K562 (cell line): ENCODE measurements at regions not wholly inside any gene's neighbourhood (a gene's known extent, or its start where the extent isn't known, plus 50 kb on each side); places are given as distances from the start of the nearest gene placed in this dataset.

Experiments used
- COPS2 ChIP-seq: fragments of 450-650 bp; conservative IDR thresholded peaks from 2 replicates; pipeline ENCODE4 v1.6.1; 2016; ENCODE audit warnings: mild to moderate bottlenecking, moderate library complexity
- GTF2A2 ChIP-seq: IDR thresholded peaks from 2 replicates; pipeline ENCODE4 v1.6.1; 2016; ENCODE audit warnings: mild to moderate bottlenecking, missing genetic modification characterization, missing compliant biosample characterization
- GTF2E2 ChIP-seq: fragments of 200-800 bp; sonication (Bioruptor generic); IDR thresholded peaks from 2 replicates; pipeline ENCODE4 v1.6.1; 2016; ENCODE audit warnings: missing genetic modification characterization, missing compliant biosample characterization
- HDAC1 ChIP-seq, 2 experiments: fragments of 450-650 bp; IDR thresholded peaks; 2 replicates each; pipeline ENCODE4 v1.6.1; 2016 to 2017; ENCODE audit warnings: inconsistent platforms in 1 of 2, mild to moderate bottlenecking in 1 of 2, moderate library complexity in 1 of 2
- HDAC2 ChIP-seq: fragments of 450-650 bp; IDR thresholded peaks from 2 replicates; pipeline ENCODE4 v1.6.1; 2016; ENCODE audit warnings: mild to moderate bottlenecking
- HEY1 ChIP-seq: fragments of 250-450 bp; sonication (Bioruptor Pico); IDR thresholded peaks from 2 replicates; pipeline ENCODE4 v1.5.0; 2020; ENCODE audit warnings: mild to moderate bottlenecking, moderate library complexity, borderline replicate concordance
- HMG20A ChIP-seq: fragments of 450-650 bp; formaldehyde crosslinking; conservative IDR thresholded peaks from 2 replicates; pipeline ENCODE4 v1.4.0; 2020; ENCODE audit warnings: mild to moderate bottlenecking, mixed read lengths
- MCM5 ChIP-seq: fragments of 450-650 bp; IDR thresholded peaks from 2 replicates; pipeline ENCODE4 v1.6.1; 2016; ENCODE audit warnings: low read depth
- NR1H2 ChIP-seq: sonication (generic); formaldehyde crosslinking; IDR thresholded peaks from 2 replicates; pipeline ENCODE4 v1.4.0; 2020; ENCODE audit warnings: mild to moderate bottlenecking, missing genetic modification reagents
- POLR2H ChIP-seq: IDR thresholded peaks from 2 replicates; pipeline ENCODE4 v1.6.1; 2016; ENCODE audit warnings: missing genetic modification characterization, low read depth, mild to moderate bottlenecking, control low read depth, missing compliant biosample characterization, moderate library complexity
- REST ChIP-seq, 2 experiments: fragments of 450-650 bp; formaldehyde crosslinking in 1 of 2; IDR thresholded peaks; 2 replicates each; pipeline versions ENCODE4 v1.4.0 to v1.6.1; 2014 to 2020; ENCODE audit warnings: mild to moderate bottlenecking in 2 of 2, borderline replicate concordance in 1 of 2, low read depth in 1 of 2
- SIN3A ChIP-seq, 2 experiments: fragments of 150-350 bp in 1 of 2; IDR thresholded peaks; 2 replicates each; pipeline ENCODE4 v1.6.1; 2011 to 2016; ENCODE audit warnings: borderline replicate concordance in 2 of 2, low read depth in 2 of 2, low read length in 2 of 2, mild to moderate bottlenecking in 2 of 2, moderate library complexity in 2 of 2; ENCODE audit not compliant: control insufficient read depth in 1 of 2
- SNAPC5 ChIP-seq: fragments of 250-450 bp; sonication (Bioruptor Pico); IDR thresholded peaks from 2 replicates; pipeline ENCODE4 v1.8.0; 2021; ENCODE audit warnings: moderate library complexity, mild to moderate bottlenecking, inconsistent platforms
- ZBTB1 ChIP-seq: sonication (generic); formaldehyde crosslinking; IDR thresholded peaks from 2 replicates; pipeline ENCODE4 v1.8.1; 2023; ENCODE audit warnings: missing genetic modification reagents, low read depth, mild to moderate bottlenecking, borderline replicate concordance
- ZNF224 ChIP-seq: sonication (generic); formaldehyde crosslinking; IDR thresholded peaks from 2 replicates; pipeline ENCODE4 v1.8.0; 2022; ENCODE audit warnings: mild to moderate bottlenecking, missing genetic modification reagents
- ZNF398 ChIP-seq: fragments of 250-450 bp; sonication (Bioruptor Pico); IDR thresholded peaks from 2 replicates; pipeline ENCODE4 v1.8.0; 2021; ENCODE audit warnings: moderate library complexity, mild to moderate bottlenecking, inconsistent platforms

- TF ChIP-seq REST (IDR thresholded peaks at IDR 0.05; ENCODE audit: borderline replicate concordance) (no peak), REST (CRISPR knock-in tag; IDR thresholded peaks at IDR 0.05; ENCODE audit: low read depth) (no peak), GTF2A2 (no peak), ZBTB1 (CRISPR knock-in tag) (no peak), POLR2H (tag) (no peak), HDAC1 (IDR thresholded peaks at IDR 0.05) (no peak), SIN3A (IDR thresholded peaks at IDR 0.05; ENCODE audit: borderline replicate concordance in 2 of 2, control insufficient read depth in 1 of 2, low read depth in 2 of 2, low read length in 2 of 2) (no peak), SNAPC5 (CRISPR knock-in tag) (no peak), MCM5 (no peak), HMG20A (CRISPR knock-in tag) (no peak), ZNF398 (CRISPR knock-in tag) (no peak), HDAC2 (no peak), NR1H2 (CRISPR knock-in tag) (no peak), COPS2 (no peak), ZNF224 (CRISPR knock-in tag) (no peak), GTF2E2 (no peak), HEY1 (CRISPR knock-in tag) (no peak)
Observed at GRCh38 chr1:67978890-67979516, 71.4 kb downstream of the DIRAS3 start (continued).
